T-helper 1 cell (primary cell): ENCODE measurements at regions not wholly inside any gene's neighbourhood (a gene's known extent, or its start where the extent isn't known, plus 50 kb on each side); places are given as distances from the start of the nearest gene placed in this dataset.
"Not testable (repeated sequence)": the region's sequence is repeated elsewhere in the genome, so short reads cannot be mapped to it uniquely, and the experiment has no call there.

Source experiments
- DNase-seq, 5 donors: peaks; one replicate each; pipeline ENCODE4 v3.0.0-alpha.2; 2012 to 2020

- DNase-seq = no peak
These were observed 1218.9 kb downstream of the ROBO2 start for GRCh38 chr3:78258798-78259197.

- no peak for DNase-seq
These were observed 1220.5 kb downstream of the ROBO2 start for GRCh38 chr3:78260388-78260787.

- DNase-seq = not testable (repeated sequence)
These were observed 1226.7 kb downstream of the ROBO2 start for GRCh38 chr3:78266550-78266949.

GRCh38 chr3:78267235-78267634 is 1227.3 kb downstream of the ROBO2 start:
- DNase-seq = no peak

- DNase-seq = no peak
These were observed 1228.2 kb downstream of the ROBO2 start for GRCh38 chr3:78268087-78268486.

- no peak for DNase-seq
These were observed 1229.1 kb downstream of the ROBO2 start for GRCh38 chr3:78268716-78269668.

GRCh38 chr3:78273326-78273725 is 1233.4 kb downstream of the ROBO2 start:
- DNase-seq = no peak

GRCh38 chr3:78274475-78275065 is 1234.7 kb downstream of the ROBO2 start:
- no peak for DNase-seq

- no peak for DNase-seq
These were observed 1235.5 kb downstream of the ROBO2 start for GRCh38 chr3:78275420-78275852.

- no peak for DNase-seq
These were observed 1237.3 kb downstream of the ROBO2 start for GRCh38 chr3:78277220-78277619.

GRCh38 chr3:78277801-78278200 is 1237.9 kb downstream of the ROBO2 start:
- DNase-seq = no peak

- DNase-seq = no peak
These were observed 1239.2 kb downstream of the ROBO2 start for GRCh38 chr3:78279091-78279490.

GRCh38 chr3:78281381-78281780 is 1241.5 kb downstream of the ROBO2 start:
- DNase-seq = no peak

- no peak for DNase-seq
These were observed 1244.1 kb downstream of the ROBO2 start for GRCh38 chr3:78283994-78284393.

GRCh38 chr3:78285032-78285728 is 1245.3 kb downstream of the ROBO2 start:
- DNase-seq = no peak

GRCh38 chr3:78287085-78287484 is 1247.2 kb downstream of the ROBO2 start:
- DNase-seq = no peak

- DNase-seq = no peak
These were observed 1253.4 kb downstream of the ROBO2 start for GRCh38 chr3:78293284-78293683.

GRCh38 chr3:78304115-78304514 is 1264.2 kb downstream of the ROBO2 start:
- DNase-seq = no peak

GRCh38 chr3:78312851-78313250 is 1273.0 kb downstream of the ROBO2 start:
- DNase-seq = no peak

- no peak for DNase-seq
These were observed 1273.4 kb downstream of the ROBO2 start for GRCh38 chr3:78313332-78313731.

GRCh38 chr3:78314327-78314726 is 1274.4 kb downstream of the ROBO2 start:
- DNase-seq = no peak

- no peak for DNase-seq
These were observed 1277.9 kb downstream of the ROBO2 start for GRCh38 chr3:78317774-78318173.

GRCh38 chr3:78322780-78323179 is 1282.9 kb downstream of the ROBO2 start:
- no peak for DNase-seq

- no peak for DNase-seq
These were observed 1297.9 kb downstream of the ROBO2 start for GRCh38 chr3:78337801-78338211.
